ENCODE measurements at regions not wholly inside any gene's neighbourhood (a gene's known extent, or its start where the extent isn't known, plus 50 kb on each side); places are given as distances from the start of the nearest gene placed in this dataset.
A peak's percentile ranks its signal among the peaks of the same experiment; 100 is the strongest.
"Not testable (repeated sequence)": the region's sequence is repeated elsewhere in the genome, so short reads cannot be mapped to it uniquely, and the experiment has no call there.

DNA sequence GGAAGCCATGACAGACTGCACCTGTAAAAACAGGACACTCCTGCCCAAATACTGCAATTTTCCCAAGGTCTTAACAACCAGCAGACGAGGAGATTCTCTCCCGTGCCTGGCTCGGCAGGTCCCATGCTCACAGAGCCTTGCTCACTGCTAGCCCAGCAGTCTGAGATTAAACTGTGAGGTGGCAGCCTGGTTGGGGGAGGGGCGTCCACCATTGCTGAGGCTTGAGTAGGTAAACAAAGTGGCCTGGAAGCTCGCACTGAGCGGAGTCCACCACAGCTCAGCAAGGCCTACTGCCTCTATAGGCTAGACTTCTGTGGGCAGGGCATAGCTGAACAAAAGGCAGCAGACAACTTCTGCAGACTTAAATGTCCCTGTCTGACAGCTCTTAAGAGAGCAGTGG is 80.3 kb downstream of the ANXA5 start:
- not testable (repeated sequence) for DNase-seq

DNA sequence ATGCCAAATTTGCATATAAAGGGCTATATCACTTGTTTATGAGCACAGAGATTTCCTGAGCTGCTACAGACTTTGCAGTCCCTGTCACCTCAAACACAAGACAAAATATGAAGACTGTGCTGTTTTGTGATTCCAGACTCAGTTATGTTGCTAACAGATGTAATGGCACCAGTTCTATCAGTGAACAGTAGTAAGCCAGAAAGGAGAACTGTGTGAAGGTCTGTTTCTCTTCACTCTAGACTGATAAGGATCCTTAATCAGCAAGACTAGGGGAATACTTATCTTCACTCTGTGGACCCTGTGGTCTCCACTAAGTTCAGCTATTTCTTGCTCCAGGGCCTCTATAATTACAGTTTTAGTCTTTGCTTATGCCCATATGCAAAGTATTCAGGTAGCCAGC is 82.7 kb downstream of the ANXA5 start:
- no peak for DNase-seq

GRCh38 chr4:121599049-121599448 is 97.7 kb downstream of the ANXA5 start:
- no peak for DNase-seq

- DNase-seq = peak; percentile 23
These were observed 99.3 kb downstream of the ANXA5 start for GRCh38 chr4:121597346-121597934.

DNA sequence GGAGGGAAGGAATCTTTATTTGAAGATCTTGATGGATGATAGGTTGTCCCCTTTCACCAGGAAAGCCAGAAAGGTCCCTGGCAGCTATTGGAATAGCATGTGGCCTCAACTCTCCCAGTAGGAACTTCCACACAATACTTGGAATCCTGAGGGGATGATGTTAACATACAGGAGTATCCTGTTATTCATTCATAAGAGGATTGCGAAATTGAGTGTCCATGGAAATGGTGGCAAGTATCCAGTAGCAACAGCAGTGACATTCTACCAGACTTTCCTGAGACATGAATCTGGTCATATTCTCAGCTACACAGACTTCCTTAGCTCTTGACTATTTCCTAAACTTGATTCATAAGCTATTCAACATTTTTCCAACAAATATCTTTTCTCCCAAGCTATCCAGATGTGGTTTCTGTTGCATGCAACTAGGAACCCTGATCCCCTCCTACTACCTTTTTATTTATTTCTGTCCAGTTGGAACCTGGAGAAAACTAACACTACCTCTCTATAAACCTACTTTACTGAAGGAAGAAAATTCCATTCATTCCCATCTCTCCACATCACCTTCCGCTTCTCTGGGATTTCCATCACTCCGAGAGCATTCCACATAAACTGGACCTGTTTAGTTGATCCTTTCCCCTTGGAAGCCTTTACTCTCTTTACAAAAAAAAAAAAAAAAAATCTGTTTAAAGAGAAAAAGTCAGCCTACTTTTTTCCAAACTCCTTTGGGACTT is 101.8 kb downstream of the ANXA5 start:
- peak; percentile 5 for DNase-seq

DNA sequence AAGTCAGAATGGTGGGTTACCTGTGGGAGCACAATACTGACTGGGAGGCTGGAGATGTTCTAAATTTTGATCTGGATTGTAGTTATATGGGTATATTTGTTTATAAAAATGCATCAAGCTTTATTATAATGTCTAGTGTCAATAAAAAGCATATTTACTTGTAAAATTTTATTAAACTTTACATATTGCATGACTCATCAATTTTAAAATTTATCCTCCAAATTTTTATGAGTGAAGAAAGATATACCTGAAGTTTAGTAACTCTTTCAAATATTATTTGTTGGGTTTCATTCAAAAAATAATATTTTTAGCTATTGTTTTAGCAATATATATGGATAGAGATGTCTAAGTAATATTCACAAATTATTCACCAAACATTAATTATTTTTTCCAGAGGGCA is 103.0 kb downstream of the ANXA5 start:
- DNase-seq = no peak

DNA sequence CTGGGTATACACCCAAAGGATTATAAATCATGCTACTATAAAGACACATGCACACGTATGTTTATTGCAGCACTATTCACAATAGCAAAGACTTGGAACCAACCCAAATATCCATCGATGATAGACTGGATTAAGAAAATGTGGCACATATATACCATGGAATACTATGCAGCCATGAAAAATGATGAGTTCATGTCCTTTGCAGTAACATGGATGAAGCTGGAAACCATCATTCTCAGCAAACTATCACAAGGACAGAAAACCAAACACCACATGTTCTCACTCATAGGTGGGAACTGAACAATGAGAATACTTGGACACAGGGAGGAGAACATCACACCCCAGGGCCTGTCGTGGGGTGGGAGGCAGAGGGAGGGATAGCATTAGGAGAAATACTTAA is 104.5 kb downstream of the ANXA5 start:
- DNase-seq = not testable (repeated sequence)

DNA sequence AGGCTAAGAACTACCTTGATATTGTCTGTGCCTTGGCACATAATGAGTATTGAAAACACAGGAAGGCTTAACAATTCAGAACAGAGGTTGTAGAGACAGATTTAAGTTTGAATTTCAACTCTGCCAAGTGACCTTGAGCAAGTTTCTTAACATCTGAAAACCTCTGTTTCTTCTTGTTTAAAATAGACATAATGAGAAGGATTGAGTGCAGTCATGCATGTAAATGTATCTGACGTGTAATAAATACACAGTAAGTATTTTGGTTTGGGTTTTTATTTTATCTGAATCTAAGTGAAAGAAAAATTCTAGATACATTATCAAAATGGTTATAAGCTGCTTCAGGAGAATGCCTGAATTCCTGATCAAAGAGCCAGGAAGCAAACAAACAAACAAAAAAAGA is 111.9 kb downstream of the ANXA5 start:
- no peak for DNase-seq

DNA sequence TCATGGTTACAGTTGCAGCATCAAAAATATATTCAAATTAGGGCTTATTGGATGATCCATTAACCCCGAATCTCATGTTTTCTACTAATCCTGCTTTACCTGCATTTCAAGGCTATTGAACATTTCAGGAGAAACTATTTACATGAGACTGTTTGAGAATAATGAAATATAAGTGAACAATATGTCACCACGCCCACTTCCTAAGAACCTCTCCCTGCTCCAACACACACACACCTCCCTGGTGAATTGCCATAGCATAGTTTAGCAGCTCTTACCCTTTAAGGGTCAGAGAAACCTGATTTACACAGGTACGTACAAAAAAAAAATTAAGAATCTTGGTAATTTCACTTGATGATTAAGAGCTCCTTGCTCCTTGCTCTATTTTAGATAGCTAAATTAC is 113.4 kb downstream of the ANXA5 start:
- DNase-seq = no peak

DNA sequence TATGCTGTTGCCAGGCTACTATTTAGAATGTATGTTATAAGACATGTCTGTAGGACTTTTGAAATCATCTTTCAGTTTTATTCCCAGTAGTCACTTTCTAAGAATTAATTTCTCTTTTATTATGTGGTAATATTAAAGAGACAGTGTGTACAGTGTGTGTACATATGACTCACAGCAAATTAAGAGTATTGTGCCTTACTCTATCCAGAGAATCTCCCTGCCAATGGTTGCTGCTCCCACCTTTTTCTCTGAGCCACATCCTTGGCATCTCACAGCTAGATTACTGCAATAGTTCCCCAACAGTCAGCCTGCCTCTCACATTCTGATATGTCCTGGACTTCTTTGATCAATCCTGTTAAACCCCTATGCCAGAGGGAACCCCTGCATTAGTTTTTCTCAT is 114.5 kb downstream of the ANXA5 start:
- no peak for DNase-seq

- DNase-seq = not testable (repeated sequence)
These were observed 121.4 kb downstream of the ANXA5 start for GRCh38 chr4:121575392-121575791.

GRCh38 chr4:121574618-121575017 is 122.2 kb downstream of the ANXA5 start:
- DNase-seq = no peak

DNA sequence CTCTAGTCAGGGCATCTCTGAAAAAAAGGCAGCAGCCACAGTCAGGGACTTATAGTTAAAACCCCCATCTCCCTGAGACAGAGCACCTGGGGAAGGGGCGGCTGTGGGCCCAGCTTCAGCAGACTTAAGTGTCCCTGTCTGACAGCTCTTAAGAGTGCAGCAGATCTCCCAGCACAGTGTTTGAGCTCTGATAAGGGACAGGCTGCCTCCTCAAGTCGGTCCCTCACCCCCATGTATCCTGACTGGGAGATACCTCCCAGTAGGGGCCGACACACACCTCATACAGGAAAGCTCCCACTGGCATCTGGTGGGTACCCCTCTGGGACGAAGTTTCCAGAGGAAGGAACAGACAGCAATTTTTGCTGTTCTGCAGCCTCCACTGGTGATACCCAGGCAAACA is 129.0 kb downstream of the ANXA5 start:
- DNase-seq = no peak

- no peak for DNase-seq
These were observed 131.9 kb downstream of the ANXA5 start for GRCh38 chr4:121564840-121565375.

GRCh38 chr4:121562811-121563210 is 134.0 kb downstream of the ANXA5 start:
- no peak for DNase-seq

DNA sequence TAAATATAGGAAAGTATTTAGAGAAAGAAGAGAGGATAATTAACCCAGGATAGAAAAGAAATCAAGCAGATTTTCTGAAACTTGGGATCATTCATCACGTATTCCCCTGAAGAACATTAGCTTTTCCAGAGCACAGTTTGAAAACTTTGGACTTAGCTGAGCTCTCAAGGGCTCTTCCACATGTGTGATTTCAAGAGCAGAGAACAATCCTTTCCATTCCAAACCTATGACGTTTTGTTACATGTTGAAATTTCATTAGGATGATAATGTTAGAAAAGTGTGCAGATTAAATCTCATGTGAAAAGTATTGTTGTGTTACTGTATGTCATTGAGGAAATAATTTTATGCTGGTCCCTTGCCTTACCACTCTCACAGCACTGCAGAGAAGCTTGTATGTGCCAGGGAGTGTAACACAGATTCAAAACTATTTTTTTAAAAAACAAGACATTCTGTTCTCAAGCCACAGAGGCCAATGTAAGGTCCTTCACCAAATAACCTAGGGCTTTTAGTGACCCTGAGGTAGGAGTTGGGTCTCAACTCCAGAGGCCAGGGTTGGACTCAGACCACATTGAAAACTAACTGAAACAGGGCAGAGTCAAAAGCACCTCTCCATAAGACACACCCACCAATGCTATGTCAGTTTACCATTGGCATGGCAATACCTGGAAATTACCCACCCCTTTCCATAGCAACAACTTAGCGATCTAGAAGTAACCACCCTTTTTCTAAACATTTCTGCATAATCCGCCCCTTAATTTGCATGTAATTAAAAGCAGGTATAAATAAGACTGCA is 141.3 kb downstream of the ANXA5 start:
- DNase-seq = no peak

GRCh38 chr4:121554382-121554781 is 142.4 kb downstream of the ANXA5 start:
- no peak for DNase-seq

- DNase-seq = peak; percentile 81
These were observed 144.9 kb downstream of the ANXA5 start for GRCh38 chr4:121551881-121552280.

DNA sequence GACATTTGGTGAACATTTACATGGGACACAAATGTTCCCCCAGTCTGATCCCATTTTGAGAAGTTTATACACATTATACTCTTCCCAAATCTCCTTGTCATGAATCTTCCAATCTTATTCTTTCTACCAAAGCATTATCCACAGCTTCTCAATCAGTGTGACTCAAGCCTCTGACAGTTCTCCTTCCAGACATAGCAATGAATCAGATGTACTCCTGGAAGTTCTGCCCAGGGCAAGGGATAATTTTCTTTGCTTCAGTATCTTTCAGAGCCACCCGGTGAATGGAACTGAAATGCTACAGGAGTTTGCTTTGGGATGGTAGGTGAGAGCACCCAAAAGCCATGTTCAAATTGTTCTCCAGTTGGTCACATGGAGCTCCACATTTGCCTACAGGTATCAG is 145.5 kb downstream of the ANXA5 start:
- no peak for DNase-seq

DNA sequence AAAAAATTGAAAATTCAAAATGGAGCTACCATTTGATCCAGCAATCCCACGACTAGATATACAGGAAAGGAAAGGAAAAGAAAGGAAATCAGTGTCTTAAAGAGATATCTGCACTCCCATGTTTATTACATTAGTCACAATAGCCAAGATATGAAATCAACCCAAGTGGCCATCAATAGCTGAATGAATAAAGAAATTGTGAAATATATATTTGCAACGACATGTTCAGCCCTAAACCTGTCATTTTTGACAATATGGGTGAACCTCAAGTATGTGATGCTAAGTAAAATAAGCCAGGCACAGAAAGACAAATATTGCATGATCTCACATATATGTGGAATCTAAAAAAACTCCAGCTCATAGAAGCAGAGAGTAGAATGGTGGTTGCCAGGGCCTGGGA is 155.1 kb downstream of the ANXA5 start:
- DNase-seq = no peak

- peak; percentile 14 for DNase-seq
These were observed 154.5 kb upstream of the QRFPR start for GRCh38 chr4:121535351-121535750.

- no peak for DNase-seq
These were observed 153.4 kb upstream of the QRFPR start for GRCh38 chr4:121534187-121534586.

DNA sequence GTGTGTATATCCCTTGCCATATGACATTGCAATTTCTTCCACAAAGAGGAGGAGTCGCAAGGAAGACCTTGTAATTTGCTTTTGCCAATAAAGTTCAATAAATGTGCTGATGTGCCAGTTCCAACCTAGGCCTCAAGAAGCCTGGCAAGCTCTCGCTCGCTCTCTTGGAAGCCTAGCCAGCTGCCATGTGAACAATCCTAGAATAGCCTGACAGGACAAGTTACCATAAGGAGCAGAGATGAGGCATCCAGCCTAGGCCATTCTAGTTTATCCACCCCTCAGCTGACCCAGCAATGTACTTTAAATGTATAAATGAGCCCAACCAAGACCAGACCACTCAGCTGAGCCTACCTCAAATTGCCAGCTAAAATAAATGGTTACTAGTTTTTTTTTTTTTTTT is 145.7 kb upstream of the QRFPR start:
- DNase-seq = no peak
